Inflammatory macrophage treated with lipopolysaccharide for 1 hour (primary cell): ENCODE measurements at regions not wholly inside any gene's neighbourhood (a gene's known extent, or its start where the extent isn't known, plus 50 kb on each side); places are given as distances from the start of the nearest gene placed in this dataset.
"Not testable (repeated sequence)": the region's sequence is repeated elsewhere in the genome, so short reads cannot be mapped to it uniquely, and the experiment has no call there.

ENCODE experiments used
- DNase-seq, 2 donors: peaks; one replicate each; pipeline ENCODE4 v3.0.0-alpha.2; 2020 to 2022

- DNase-seq = no peak
These were observed 915.5 kb downstream of the NR2F1-AS1 start for GRCh38 chr5:92665506-92665905.

- DNase-seq = no peak
These were observed 918.3 kb downstream of the NR2F1-AS1 start for GRCh38 chr5:92662741-92663140.

- no peak for DNase-seq
These were observed 921.8 kb downstream of the NR2F1-AS1 start for GRCh38 chr5:92659246-92659645.

GRCh38 chr5:92654601-92655000 lies 926.4 kb downstream of the NR2F1-AS1 start:
- not testable (repeated sequence) for DNase-seq

- no peak for DNase-seq
These were observed 927.1 kb downstream of the NR2F1-AS1 start for GRCh38 chr5:92653730-92654461.

GRCh38 chr5:92652756-92653155 lies 928.3 kb downstream of the NR2F1-AS1 start:
- DNase-seq = no peak

GRCh38 chr5:92644266-92644886 lies 936.6 kb downstream of the NR2F1-AS1 start:
- DNase-seq = no peak

GRCh38 chr5:92641031-92641962 lies 939.7 kb downstream of the NR2F1-AS1 start:
- no peak for DNase-seq

GRCh38 chr5:92640340-92640739 lies 940.7 kb downstream of the NR2F1-AS1 start:
- no peak for DNase-seq

- no peak for DNase-seq
These were observed 943.1 kb downstream of the NR2F1-AS1 start for GRCh38 chr5:92637960-92638359.

GRCh38 chr5:92637247-92637646 lies 943.8 kb downstream of the NR2F1-AS1 start:
- DNase-seq = no peak

- no peak for DNase-seq
These were observed 946.0 kb downstream of the NR2F1-AS1 start for GRCh38 chr5:92635001-92635461.

GRCh38 chr5:92633875-92634487 lies 947.0 kb downstream of the NR2F1-AS1 start:
- DNase-seq = no peak

GRCh38 chr5:92633176-92633575 lies 947.8 kb downstream of the NR2F1-AS1 start:
- DNase-seq = no peak

GRCh38 chr5:92631237-92631701 lies 949.8 kb downstream of the NR2F1-AS1 start:
- DNase-seq = not testable (repeated sequence)

- DNase-seq = no peak
These were observed 951.4 kb downstream of the NR2F1-AS1 start for GRCh38 chr5:92629574-92629973.

GRCh38 chr5:92629000-92629399 lies 952.0 kb downstream of the NR2F1-AS1 start:
- no peak for DNase-seq

GRCh38 chr5:92627186-92627585 lies 953.8 kb downstream of the NR2F1-AS1 start:
- no peak for DNase-seq

GRCh38 chr5:92616085-92616484 lies 964.9 kb downstream of the NR2F1-AS1 start:
- no peak for DNase-seq

GRCh38 chr5:92613546-92613945 lies 967.5 kb downstream of the NR2F1-AS1 start:
- DNase-seq = no peak

- DNase-seq = not testable (repeated sequence)
These were observed 970.6 kb downstream of the NR2F1-AS1 start for GRCh38 chr5:92610435-92610834.

GRCh38 chr5:92605591-92605990 lies 975.4 kb downstream of the NR2F1-AS1 start:
- DNase-seq = no peak
